ENCODE measurements at regions not wholly inside any gene's neighbourhood (a gene's known extent, or its start where the extent isn't known, plus 50 kb on each side); places are given as distances from the start of the nearest gene placed in this dataset.
"Not testable (repeated sequence)": the region's sequence is repeated elsewhere in the genome, so short reads cannot be mapped to it uniquely, and the experiment has no call there.

GRCh38 chr18:14976736-14977430, 228.9 kb downstream of the ANKRD30B start:
- ATAC-seq (no peak), DNase-seq (no peak)
- intact Hi-C loops (cut with DNase I): no loop called here
- H3K27ac ChIP-seq: no peak overlapping the region
- H3K27me3 ChIP-seq: no peaks in the 10 kb centered on the region
- H3K4me3 ChIP-seq: no peak overlapping the region
- no peak for TF ChIP-seq CTCF (IDR thresholded peaks at IDR 0.05)
- H3K36me3 ChIP-seq: no peaks in the 10 kb centered on the region
- H3K9me3 ChIP-seq: no peaks in the 10 kb centered on the region
- H3K4me1 ChIP-seq: no peaks in the 10 kb centered on the region

DNA sequence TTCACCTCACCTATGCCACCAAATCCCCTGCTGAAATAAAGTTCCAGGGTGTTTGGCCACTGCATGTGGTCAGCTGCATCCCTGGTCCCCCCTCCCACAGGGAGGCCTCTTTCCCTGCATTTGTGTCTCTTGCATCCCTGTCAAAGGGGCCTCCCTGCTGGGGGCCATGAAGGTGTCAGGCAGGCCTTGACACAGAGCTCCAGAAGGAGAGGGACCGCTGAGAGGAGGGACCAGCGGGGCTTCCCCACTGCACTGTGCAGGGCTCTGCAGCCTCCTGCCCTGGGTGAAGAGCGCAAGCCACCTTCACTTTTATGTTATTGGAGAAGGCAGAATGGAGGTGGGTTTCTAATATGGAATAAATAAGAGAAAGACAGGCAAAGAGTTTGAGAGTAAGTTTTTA, 230.2 kb downstream of the ANKRD30B start:
- Histone ChIP-seq H3K36me3 (no peaks in the 10 kb centered on the region), H3K27me3 (no peaks in the 10 kb centered on the region), H3K4me1 (no peaks in the 10 kb centered on the region), H3K4me3 (no peak overlapping the region), H3K9me3 (no peaks in the 10 kb centered on the region), H3K27ac (no peak overlapping the region)
- intact Hi-C loops (cut with DNase I): no loop called here
- no peak for TF ChIP-seq CTCF (IDR thresholded peaks at IDR 0.05)
- no peak for DNase-seq
- no peak for ATAC-seq

- Histone ChIP-seq H3K27me3 (no peaks in the 10 kb centered on the region), H3K4me3 (no peak overlapping the region), H3K27ac (no peak overlapping the region), H3K36me3 (no peaks in the 10 kb centered on the region), H3K9me3 (no peaks in the 10 kb centered on the region), H3K4me1 (no peaks in the 10 kb centered on the region)
- DNase-seq (peak in 1 of 4 donors; percentile 68), ATAC-seq (peak; percentile 51)
- peak in 1 of 2 donors; percentile 35 for TF ChIP-seq CTCF (IDR thresholded peaks at IDR 0.05)
- intact Hi-C loops (cut with DNase I): no loop called here
Observed at GRCh38 chr18:14978962-14979535, 231.1 kb downstream of the ANKRD30B start.

DNA sequence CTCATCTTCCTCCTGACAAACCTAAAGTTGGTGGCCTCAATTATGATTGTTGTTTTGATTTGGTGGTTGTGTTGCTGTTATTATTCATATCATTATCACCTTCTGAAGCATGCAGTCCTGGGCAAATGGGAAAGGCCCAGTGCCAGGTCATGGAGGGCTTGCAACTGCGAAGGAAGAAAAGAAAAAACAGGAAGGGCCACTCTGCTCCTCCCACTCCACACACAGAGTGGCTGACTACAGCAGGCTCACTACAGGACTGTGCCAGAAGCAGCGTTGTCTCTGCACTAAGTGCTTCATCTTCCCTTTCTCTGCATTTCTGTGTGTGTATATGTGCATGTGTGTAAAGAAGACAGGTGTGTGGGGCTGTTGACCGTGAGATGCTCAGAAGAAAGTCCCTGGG, 231.9 kb downstream of the ANKRD30B start:
- no peaks in the 10 kb centered on the region for H3K4me1 ChIP-seq
- H3K4me3 ChIP-seq: no peak overlapping the region
- intact Hi-C loops (cut with DNase I): no loop called here
- H3K27ac ChIP-seq: no peak overlapping the region
- no peak for TF ChIP-seq CTCF (IDR thresholded peaks at IDR 0.05)
- H3K9me3 ChIP-seq: no peaks in the 10 kb centered on the region
- no peaks in the 10 kb centered on the region for H3K27me3 ChIP-seq
- ATAC-seq: no peak
- DNase-seq: no peak
- H3K36me3 ChIP-seq: no peaks in the 10 kb centered on the region

DNA sequence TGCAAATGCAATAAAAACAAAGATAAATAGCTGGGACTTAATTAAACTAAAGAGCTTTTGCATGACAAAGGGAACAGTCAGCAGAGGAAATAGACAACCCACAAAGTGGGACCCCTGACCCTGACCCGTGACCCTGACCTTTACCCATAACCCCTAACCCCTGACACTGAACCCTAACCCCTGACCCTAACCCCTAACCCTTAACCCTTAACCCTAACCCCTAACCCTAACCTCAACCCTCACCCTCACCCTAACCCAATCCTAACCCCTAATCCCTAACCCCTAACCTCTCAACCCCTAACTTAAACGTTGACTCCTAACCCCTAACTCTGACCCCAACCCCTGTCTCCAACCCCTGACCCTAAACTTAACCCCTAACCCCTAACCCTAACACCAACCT, 236.6 kb downstream of the ANKRD30B start:
- ATAC-seq; intact Hi-C loops (cut with DNase I); H3K27ac ChIP-seq; H3K36me3 ChIP-seq; H3K4me1 ChIP-seq; H3K9me3 ChIP-seq; H3K4me3 ChIP-seq; DNase-seq; H3K27me3 ChIP-seq: not testable (repeated sequence)

- intact Hi-C loops (cut with DNase I); ATAC-seq; DNase-seq; H3K27ac ChIP-seq; H3K4me3 ChIP-seq; H3K9me3 ChIP-seq; H3K27me3 ChIP-seq; H3K4me1 ChIP-seq; H3K36me3 ChIP-seq: not testable (repeated sequence)
Observed at GRCh38 chr18:14985291-14986013, 237.5 kb downstream of the ANKRD30B start.

- ATAC-seq; H3K4me3 ChIP-seq; H3K27me3 ChIP-seq; H3K4me1 ChIP-seq; H3K36me3 ChIP-seq; intact Hi-C loops (cut with DNase I); H3K27ac ChIP-seq; DNase-seq: not testable (repeated sequence)
- peaks cover 0 to 16% of the 10 kb centered on the region in 2 donors for H3K9me3 ChIP-seq
Observed at GRCh38 chr18:14987377-14987776, 239.4 kb downstream of the ANKRD30B start.

DNA sequence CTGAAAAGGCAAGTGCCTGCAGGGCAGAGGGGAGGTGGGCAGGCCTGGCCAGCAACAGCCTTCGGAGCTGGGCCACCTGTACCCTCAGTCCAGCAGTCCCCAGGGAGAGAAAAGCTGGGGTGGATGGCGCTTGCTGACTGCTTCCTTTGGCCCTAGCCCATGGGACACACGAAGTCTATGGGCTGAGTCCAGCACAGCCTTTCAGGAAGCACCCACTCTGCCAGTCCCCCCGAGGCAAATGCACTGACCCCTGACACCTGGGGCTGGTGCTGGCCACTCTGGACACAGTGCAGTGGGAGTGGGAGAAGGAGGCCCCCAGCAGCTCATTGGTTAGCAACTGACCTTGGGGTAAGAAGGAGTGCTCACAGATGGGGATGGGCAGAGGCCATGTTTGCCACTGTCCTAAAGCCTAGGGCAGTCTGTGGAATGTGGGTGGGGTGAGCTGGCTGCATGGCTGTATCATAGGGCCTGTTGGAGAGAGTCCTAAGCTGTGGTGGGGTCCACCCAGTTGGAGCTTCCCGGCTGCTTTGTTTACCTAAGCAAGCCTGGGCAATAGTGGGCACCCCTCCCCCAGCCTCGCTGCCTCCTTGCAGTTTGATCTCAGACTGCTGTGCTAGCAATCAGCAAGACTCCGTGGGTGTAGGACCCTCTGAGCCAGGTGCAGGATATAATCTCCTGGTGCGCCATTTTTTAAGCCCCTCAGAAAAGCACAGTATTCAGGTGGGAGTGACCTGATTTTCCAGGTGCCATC, 240.2 kb downstream of the ANKRD30B start:
- DNase-seq; intact Hi-C loops (cut with DNase I); H3K4me3 ChIP-seq; H3K27me3 ChIP-seq; H3K36me3 ChIP-seq; H3K27ac ChIP-seq; ATAC-seq; H3K4me1 ChIP-seq: not testable (repeated sequence)
- peaks cover 0 to 16% of the 10 kb centered on the region in 2 donors for H3K9me3 ChIP-seq
